ENCODE measurements at regions not wholly inside any gene's neighbourhood (a gene's known extent, or its start where the extent isn't known, plus 50 kb on each side); places are given as distances from the start of the nearest gene placed in this dataset.
"Not testable (repeated sequence)": the region's sequence is repeated elsewhere in the genome, so short reads cannot be mapped to it uniquely, and the experiment has no call there.

DNA sequence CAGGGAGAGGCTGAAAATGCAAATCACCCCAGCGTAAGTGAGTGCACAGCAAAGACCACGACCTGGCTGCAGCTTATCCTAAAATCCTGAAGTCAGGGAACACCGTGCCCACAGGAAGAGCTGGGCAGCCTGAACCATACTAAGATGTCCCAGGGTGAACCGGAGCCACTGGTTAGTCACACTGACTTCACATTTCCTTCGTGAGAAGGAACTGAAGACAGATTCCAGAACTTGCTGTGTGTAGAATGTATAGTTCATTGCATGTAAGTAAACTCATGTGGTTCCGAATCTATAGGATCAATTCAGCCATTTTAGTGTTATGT is 84.6 kb upstream of the NDUFV2 start:
- 36% methylated on average over 4 of the region's 6 CpGs for WGBS (ENCODE audit: insufficient coverage)

DNA sequence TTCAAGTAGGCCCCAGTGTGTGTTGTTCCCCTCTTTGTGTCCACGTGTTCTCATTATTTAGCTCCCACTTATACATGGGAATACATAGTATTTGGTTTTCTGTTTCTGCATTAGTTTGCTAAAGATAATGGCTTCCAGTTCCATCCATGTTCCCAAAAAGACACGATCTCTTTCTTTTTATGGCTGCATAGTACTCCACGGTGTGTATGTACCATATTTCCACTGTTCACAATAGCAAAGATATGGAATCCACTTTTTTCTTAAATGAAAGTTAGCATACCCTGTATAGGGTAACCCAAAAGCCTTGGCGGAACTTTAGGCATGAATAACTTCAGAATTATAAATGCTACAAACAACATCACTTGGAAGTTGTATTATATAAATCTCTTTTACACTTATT is 83.4 kb upstream of the NDUFV2 start:
- Histone ChIP-seq H3K27ac (ENCODE audit: insufficient read depth in 1 of 2, low read depth in 1 of 2, low read length in 2 of 2, poor library complexity in 1 of 2, severe bottlenecking in 2 of 2) (no peak overlapping the region), H3K27me3 (replicated peaks in 2 of 5; ENCODE audit: control insufficient read depth in 4 of 5, insufficient read depth in 5 of 5, low read length in 4 of 5) (no peaks in the 10 kb centered on the region), H3K36me3 (ENCODE audit: control insufficient read depth in 4 of 4, insufficient read depth in 4 of 4, low read length in 3 of 4) (no peaks in the 10 kb centered on the region), H3K9me3 (ENCODE audit: control extremely low read depth in 1 of 5, control insufficient read depth in 4 of 5, insufficient read depth in 2 of 5, low read depth in 1 of 5, low read length in 4 of 5) (no peaks in the 10 kb centered on the region), H3K4me3 (ENCODE audit: control insufficient read depth in 1 of 7, extremely low read depth in 1 of 7, insufficient read depth in 4 of 7, low read depth in 2 of 7, low read length in 6 of 7) (no peak overlapping the region), H3K4me1 (ENCODE audit: control extremely low read depth in 1 of 4, control insufficient read depth in 4 of 4, insufficient read depth in 4 of 4, low read length in 3 of 4) (peaks cover 0 to 16% (median 14%) of the 10 kb centered on the region in 4 experiments)
- ChIA-PET CTCF (interaction anchor here (1.0 kb wide), 1 partner anchor 10 kb away, joined by 3 read pairs; no protein-coding TSS in a partner anchor), POLR2A (interaction anchor here (0.6 kb wide), 1 partner anchor 71 kb away, joined by 5 read pairs; no protein-coding TSS in a partner anchor)
- DNase-seq, result no peak
- 100% methylated on average over 2 of the region's 4 CpGs for WGBS (ENCODE audit: insufficient coverage)

More for the DNA sequence above, 84.6 kb upstream of the NDUFV2 start:
- Histone ChIP-seq H3K36me3 (ENCODE audit: control insufficient read depth in 4 of 4, insufficient read depth in 4 of 4, low read length in 3 of 4) (no peaks in the 10 kb centered on the region), H3K27ac (ENCODE audit: insufficient read depth in 1 of 2, low read depth in 1 of 2, low read length in 2 of 2, poor library complexity in 1 of 2, severe bottlenecking in 2 of 2) (peak overlapping the region in 1 of 2 experiments; percentile 82), H3K27me3 (replicated peaks in 2 of 5; ENCODE audit: control insufficient read depth in 4 of 5, insufficient read depth in 5 of 5, low read length in 4 of 5) (no peaks in the 10 kb centered on the region), H3K9me3 (ENCODE audit: control extremely low read depth in 1 of 5, control insufficient read depth in 4 of 5, insufficient read depth in 2 of 5, low read depth in 1 of 5, low read length in 4 of 5) (no peaks in the 10 kb centered on the region), H3K4me3 (ENCODE audit: control insufficient read depth in 1 of 7, extremely low read depth in 1 of 7, insufficient read depth in 4 of 7, low read depth in 2 of 7, low read length in 6 of 7) (peak overlapping the region in 4 of 7 experiments; percentile 38 to 69 (median 60)), H3K4me1 (ENCODE audit: control extremely low read depth in 1 of 4, control insufficient read depth in 4 of 4, insufficient read depth in 4 of 4, low read length in 3 of 4) (peaks cover 0 to 16% (median 14%) of the 10 kb centered on the region in 4 experiments)
- CTCF ChIA-PET, result no interaction called here
- peak in 2 of 3 donors; percentile 40 to 58 for DNase-seq
- POLR2A ChIA-PET, result no interaction called here

DNA sequence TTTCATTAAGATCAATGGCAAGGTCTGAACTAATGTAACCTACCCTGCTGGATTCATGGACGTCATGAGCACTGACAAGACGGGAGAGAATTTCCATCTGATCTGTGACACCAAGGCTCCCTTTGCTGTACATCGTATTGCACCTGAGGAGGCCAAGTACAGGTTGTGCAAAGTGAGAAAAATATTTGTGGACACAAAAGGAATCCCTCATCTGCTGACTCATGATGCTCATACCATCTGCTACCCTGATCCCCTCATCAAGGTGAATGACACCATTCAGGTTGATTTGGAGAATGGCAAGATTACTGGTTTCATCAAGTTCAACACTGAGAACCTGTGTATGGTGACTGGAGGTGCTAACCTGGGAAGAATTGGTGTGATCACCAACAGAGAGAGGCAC is 82.3 kb upstream of the NDUFV2 start:
- CTCF ChIA-PET, result no interaction called here
- POLR2A ChIA-PET, result no interaction called here
- H3K27me3 ChIP-seq (replicated peaks in 2 of 5; ENCODE audit: control insufficient read depth in 4 of 5, insufficient read depth in 5 of 5, low read length in 4 of 5), result no peaks in the 10 kb centered on the region
- DNase-seq, result no peak
- H3K27ac ChIP-seq (ENCODE audit: insufficient read depth in 1 of 2, low read depth in 1 of 2, low read length in 2 of 2, poor library complexity in 1 of 2, severe bottlenecking in 2 of 2), result no peak overlapping the region
- H3K4me1 ChIP-seq (ENCODE audit: control extremely low read depth in 1 of 4, control insufficient read depth in 4 of 4, insufficient read depth in 4 of 4, low read length in 3 of 4), result peaks cover 0 to 16% (median 14%) of the 10 kb centered on the region in 4 experiments
- no peak overlapping the region for H3K4me3 ChIP-seq (ENCODE audit: control insufficient read depth in 1 of 7, extremely low read depth in 1 of 7, insufficient read depth in 4 of 7, low read depth in 2 of 7, low read length in 6 of 7)
- no peaks in the 10 kb centered on the region for H3K36me3 ChIP-seq (ENCODE audit: control insufficient read depth in 4 of 4, insufficient read depth in 4 of 4, low read length in 3 of 4)
- WGBS (ENCODE audit: insufficient coverage), result 100% methylated on average over 2 of the region's 3 CpGs
- H3K9me3 ChIP-seq (ENCODE audit: control extremely low read depth in 1 of 5, control insufficient read depth in 4 of 5, insufficient read depth in 2 of 5, low read depth in 1 of 5, low read length in 4 of 5), result no peaks in the 10 kb centered on the region

DNA sequence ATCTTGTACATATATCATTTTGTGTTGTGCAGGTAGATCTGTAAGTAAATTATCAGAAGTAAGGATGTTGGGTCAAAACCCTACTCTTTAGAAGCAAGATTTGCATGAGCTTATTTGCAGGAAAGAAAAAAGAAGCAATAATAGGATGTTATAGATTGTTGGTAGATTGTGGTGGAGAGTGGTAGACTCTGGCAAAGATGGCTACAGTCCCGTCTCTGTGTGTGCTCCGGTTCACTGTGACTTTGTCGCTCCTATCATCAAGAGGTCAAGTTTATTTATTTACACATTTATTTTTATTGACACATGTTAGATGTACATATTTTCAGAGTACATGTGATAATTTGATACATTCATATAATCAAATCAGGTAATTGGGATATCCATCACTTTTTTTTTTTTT is 81.0 kb upstream of the NDUFV2 start:
- Histone ChIP-seq H3K9me3 (ENCODE audit: control extremely low read depth in 1 of 5, control insufficient read depth in 4 of 5, insufficient read depth in 2 of 5, low read depth in 1 of 5, low read length in 4 of 5) (no peaks in the 10 kb centered on the region), H3K36me3 (ENCODE audit: control insufficient read depth in 4 of 4, insufficient read depth in 4 of 4, low read length in 3 of 4) (no peaks in the 10 kb centered on the region), H3K4me3 (ENCODE audit: control insufficient read depth in 1 of 7, extremely low read depth in 1 of 7, insufficient read depth in 4 of 7, low read depth in 2 of 7, low read length in 6 of 7) (no peak overlapping the region), H3K4me1 (ENCODE audit: control extremely low read depth in 1 of 4, control insufficient read depth in 4 of 4, insufficient read depth in 4 of 4, low read length in 3 of 4) (peaks cover 0 to 15% (median 14%) of the 10 kb centered on the region in 4 experiments), H3K27me3 (replicated peaks in 2 of 5; ENCODE audit: control insufficient read depth in 4 of 5, insufficient read depth in 5 of 5, low read length in 4 of 5) (no peaks in the 10 kb centered on the region), H3K27ac (ENCODE audit: insufficient read depth in 1 of 2, low read depth in 1 of 2, low read length in 2 of 2, poor library complexity in 1 of 2, severe bottlenecking in 2 of 2) (no peak overlapping the region)
- no CpG with 5 or more reads among the region's 3 CpGs for WGBS (ENCODE audit: insufficient coverage)
- ChIA-PET CTCF (no interaction called here), POLR2A (no interaction called here)
- no peak for DNase-seq

DNA sequence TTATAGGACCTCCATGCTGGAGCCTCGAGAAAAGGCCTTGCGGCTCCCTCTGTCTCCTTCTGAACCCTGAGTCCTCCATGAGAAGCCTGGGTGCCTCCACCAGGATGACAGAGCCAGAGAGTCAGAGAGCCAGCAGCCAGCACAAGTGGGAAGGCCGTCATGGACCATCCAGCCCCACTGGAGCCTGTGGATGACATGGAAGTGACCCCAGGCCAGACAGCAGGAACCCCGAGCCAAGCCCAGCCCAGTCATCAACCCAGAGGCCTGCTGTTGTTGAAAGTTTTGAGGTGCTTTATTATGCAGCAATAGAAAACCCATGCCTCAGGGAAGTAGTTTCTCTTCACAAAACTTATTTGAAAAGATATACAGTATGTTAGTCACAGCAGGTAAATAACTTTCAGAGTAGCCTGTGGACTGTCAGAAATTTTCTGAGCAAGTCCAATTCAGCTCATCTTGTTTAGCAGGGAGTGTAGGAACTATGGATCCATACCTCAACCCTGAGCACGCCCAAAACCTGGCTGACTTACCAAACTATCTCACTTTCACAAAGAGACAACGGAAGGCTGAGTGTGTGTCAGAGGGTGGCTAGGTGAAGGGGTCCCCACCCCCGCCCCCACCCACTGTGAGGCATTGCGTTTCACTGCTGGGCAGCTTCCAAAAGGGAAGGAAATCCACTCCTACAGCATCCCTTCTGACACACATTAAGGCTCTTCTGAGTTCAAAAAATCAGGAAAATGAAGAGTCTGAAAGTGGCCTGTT is 79.9 kb upstream of the NDUFV2 start:
- H3K4me3 ChIP-seq (ENCODE audit: control insufficient read depth in 1 of 7, extremely low read depth in 1 of 7, insufficient read depth in 4 of 7, low read depth in 2 of 7, low read length in 6 of 7), result no peak overlapping the region
- POLR2A ChIA-PET, result no interaction called here
- no peaks in the 10 kb centered on the region for H3K27me3 ChIP-seq (replicated peaks in 2 of 5; ENCODE audit: control insufficient read depth in 4 of 5, insufficient read depth in 5 of 5, low read length in 4 of 5)
- no peak for DNase-seq
- H3K36me3 ChIP-seq (ENCODE audit: control insufficient read depth in 4 of 4, insufficient read depth in 4 of 4, low read length in 3 of 4), result no peaks in the 10 kb centered on the region
- no peaks in the 10 kb centered on the region for H3K9me3 ChIP-seq (ENCODE audit: control extremely low read depth in 1 of 5, control insufficient read depth in 4 of 5, insufficient read depth in 2 of 5, low read depth in 1 of 5, low read length in 4 of 5)
- H3K4me1 ChIP-seq (ENCODE audit: control extremely low read depth in 1 of 4, control insufficient read depth in 4 of 4, insufficient read depth in 4 of 4, low read length in 3 of 4), result peaks cover 0 to 5% (median 4%) of the 10 kb centered on the region in 4 experiments
- no peak overlapping the region for H3K27ac ChIP-seq (ENCODE audit: insufficient read depth in 1 of 2, low read depth in 1 of 2, low read length in 2 of 2, poor library complexity in 1 of 2, severe bottlenecking in 2 of 2)
- CTCF ChIA-PET, result no interaction called here
- WGBS (ENCODE audit: insufficient coverage), result 96% methylated on average over 3 of the region's 8 CpGs

DNA sequence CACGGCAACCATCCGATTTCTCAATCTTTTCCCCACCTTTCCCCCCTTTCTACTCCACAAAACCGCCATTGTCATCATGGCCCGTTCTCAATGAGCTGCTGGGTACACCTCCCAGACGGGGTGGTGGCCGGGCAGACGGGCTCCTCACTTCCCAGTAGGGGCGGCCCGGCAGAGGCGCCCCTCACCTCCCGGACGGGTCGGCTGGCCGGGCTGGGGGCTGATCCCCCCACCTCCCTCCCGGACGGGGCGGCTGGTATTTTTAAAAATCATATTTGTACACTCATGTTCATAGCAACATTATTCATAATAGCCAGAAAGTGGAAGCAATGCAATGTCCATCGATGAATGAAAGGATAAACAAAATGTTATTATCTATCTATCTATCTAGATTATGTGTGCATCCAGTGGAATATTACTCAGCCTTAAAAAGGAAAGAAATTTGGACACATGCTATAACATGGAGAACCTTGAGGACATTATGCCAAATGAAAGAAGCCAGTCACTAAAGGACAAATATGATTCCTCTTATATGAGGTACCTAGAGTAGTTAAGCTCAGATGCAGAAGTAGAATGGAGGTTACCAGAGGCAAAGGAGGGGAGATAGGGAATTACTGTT is 78.4 kb upstream of the NDUFV2 start:
- DNase-seq; H3K4me1 ChIP-seq (ENCODE audit: control extremely low read depth in 1 of 4, control insufficient read depth in 4 of 4, insufficient read depth in 4 of 4, low read length in 3 of 4); H3K27ac ChIP-seq (ENCODE audit: insufficient read depth in 1 of 2, low read depth in 1 of 2, low read length in 2 of 2, poor library complexity in 1 of 2, severe bottlenecking in 2 of 2); POLR2A ChIA-PET; CTCF ChIA-PET; H3K4me3 ChIP-seq (ENCODE audit: control insufficient read depth in 1 of 7, extremely low read depth in 1 of 7, insufficient read depth in 4 of 7, low read depth in 2 of 7, low read length in 6 of 7); H3K9me3 ChIP-seq (ENCODE audit: control extremely low read depth in 1 of 5, control insufficient read depth in 4 of 5, insufficient read depth in 2 of 5, low read depth in 1 of 5, low read length in 4 of 5); H3K36me3 ChIP-seq (ENCODE audit: control insufficient read depth in 4 of 4, insufficient read depth in 4 of 4, low read length in 3 of 4); H3K27me3 ChIP-seq (replicated peaks in 2 of 5; ENCODE audit: control insufficient read depth in 4 of 5, insufficient read depth in 5 of 5, low read length in 4 of 5): not testable (repeated sequence)
- WGBS (ENCODE audit: insufficient coverage), result 96% methylated on average over 5 of the region's 18 CpGs

DNA sequence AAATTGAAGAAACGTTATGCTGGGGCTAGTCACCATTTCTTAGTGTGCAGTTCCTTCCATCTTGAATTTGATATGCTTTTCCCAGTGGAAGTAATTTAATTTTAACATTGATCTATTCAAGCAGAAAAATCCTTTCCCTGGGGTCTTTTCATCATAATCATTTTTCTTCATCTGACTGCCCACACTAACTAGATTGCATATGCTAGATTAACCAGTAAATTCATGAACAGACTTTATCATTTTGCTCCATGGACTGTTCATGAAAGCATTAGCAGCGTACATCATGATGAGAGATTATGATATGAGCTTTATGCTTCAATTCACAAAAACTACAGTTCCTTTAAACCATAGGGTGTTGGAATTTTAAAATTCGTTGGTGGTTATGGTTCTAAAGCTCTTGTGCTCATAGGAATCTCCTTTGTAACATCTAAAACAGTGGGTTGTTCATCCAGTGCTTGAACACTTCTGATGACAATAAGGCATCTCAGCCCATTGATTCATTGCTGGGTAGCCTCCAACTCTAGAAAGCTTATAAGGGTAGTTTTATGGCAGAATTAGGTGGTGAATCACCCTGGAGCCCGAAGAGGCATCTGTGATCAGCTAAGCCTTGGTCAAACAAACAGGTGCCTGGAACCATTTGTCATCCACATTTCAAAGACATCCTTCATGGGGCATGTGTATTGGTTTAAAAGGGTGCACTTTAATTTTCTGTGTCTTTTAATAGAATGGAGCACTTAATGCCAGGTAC is 77.2 kb upstream of the NDUFV2 start:
- Histone ChIP-seq H3K4me3 (ENCODE audit: control insufficient read depth in 1 of 7, extremely low read depth in 1 of 7, insufficient read depth in 4 of 7, low read depth in 2 of 7, low read length in 6 of 7) (no peak overlapping the region), H3K27me3 (replicated peaks in 2 of 5; ENCODE audit: control insufficient read depth in 4 of 5, insufficient read depth in 5 of 5, low read length in 4 of 5) (no peaks in the 10 kb centered on the region), H3K4me1 (ENCODE audit: control extremely low read depth in 1 of 4, control insufficient read depth in 4 of 4, insufficient read depth in 4 of 4, low read length in 3 of 4) (no peaks in the 10 kb centered on the region), H3K27ac (ENCODE audit: insufficient read depth in 1 of 2, low read depth in 1 of 2, low read length in 2 of 2, poor library complexity in 1 of 2, severe bottlenecking in 2 of 2) (no peak overlapping the region), H3K36me3 (ENCODE audit: control insufficient read depth in 4 of 4, insufficient read depth in 4 of 4, low read length in 3 of 4) (no peaks in the 10 kb centered on the region), H3K9me3 (ENCODE audit: control extremely low read depth in 1 of 5, control insufficient read depth in 4 of 5, insufficient read depth in 2 of 5, low read depth in 1 of 5, low read length in 4 of 5) (no peaks in the 10 kb centered on the region)
- WGBS (ENCODE audit: insufficient coverage), result 92% methylated on average over 2 of the region's 4 CpGs
- ChIA-PET POLR2A (no interaction called here), CTCF (no interaction called here)
- DNase-seq, result no peak
